ENCODE measurements at regions not wholly inside any gene's neighbourhood (a gene's known extent, or its start where the extent isn't known, plus 50 kb on each side); places are given as distances from the start of the nearest gene placed in this dataset.

DNA sequence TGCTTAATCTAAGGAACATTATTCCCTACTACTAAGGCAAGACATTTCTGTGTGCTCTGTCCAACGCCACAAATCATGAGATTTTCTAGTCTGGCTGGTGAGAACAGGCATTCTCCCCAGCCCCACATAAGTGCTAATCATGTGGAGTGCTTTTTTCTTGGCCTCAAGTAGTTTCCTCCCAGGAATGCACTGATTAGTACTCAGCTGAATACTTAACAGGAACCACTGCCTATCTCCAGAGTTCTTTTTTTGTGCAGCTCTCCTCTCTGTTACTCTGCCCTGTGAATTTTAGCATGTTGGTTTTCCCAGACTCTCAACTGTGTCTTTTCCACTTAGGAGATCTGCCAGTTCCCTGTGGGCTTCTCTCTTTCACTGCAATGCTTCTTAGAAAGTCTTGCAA, 1098.5 kb upstream of the LRRTM3 start:
- Mint-ChIP-seq H3K27ac (no peak overlapping the region), H3K4me1 (ENCODE audit: low read depth in 2 of 2) (no peaks in the 10 kb centered on the region), H3K27me3 (no peaks in the 10 kb centered on the region), H3K4me3 (no peak overlapping the region), H3K36me3 (ENCODE audit: insufficient read depth) (peaks cover 3% of the 10 kb centered on the region), H3K9me3 (peaks cover 9 to 22% of the 10 kb centered on the region in 2 donors)
- no peak for DNase-seq
- ATAC-seq (replicated peaks): no peak

DNA sequence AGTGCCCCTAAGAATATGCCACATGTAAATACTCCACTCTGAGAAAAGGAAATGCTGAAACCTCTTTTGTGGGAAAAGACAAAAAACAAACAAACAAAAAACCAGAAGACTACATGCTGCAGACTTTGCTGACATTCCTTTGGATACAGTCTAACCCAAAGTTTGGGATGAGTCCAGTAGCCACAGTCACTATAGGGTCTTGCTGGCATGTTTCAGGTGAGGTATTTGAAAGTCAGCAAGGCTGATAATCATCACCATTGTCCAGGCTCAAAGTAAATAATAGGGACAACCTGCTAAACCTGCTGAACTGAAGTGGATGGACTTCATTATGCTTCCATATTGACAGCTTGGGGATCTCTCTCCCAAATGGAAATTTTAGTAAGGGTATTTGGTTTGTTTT, 1087.0 kb upstream of the LRRTM3 start:
- Mint-ChIP-seq H3K4me1 (ENCODE audit: low read depth in 2 of 2) (no peaks in the 10 kb centered on the region), H3K9me3 (peaks cover 9 to 15% of the 10 kb centered on the region in 2 donors), H3K36me3 (ENCODE audit: insufficient read depth) (peaks cover 4% of the 10 kb centered on the region), H3K27ac (no peak overlapping the region), H3K27me3 (no peaks in the 10 kb centered on the region), H3K4me3 (no peak overlapping the region)
- DNase-seq (no peak), ATAC-seq (replicated peaks) (no peak)

DNA sequence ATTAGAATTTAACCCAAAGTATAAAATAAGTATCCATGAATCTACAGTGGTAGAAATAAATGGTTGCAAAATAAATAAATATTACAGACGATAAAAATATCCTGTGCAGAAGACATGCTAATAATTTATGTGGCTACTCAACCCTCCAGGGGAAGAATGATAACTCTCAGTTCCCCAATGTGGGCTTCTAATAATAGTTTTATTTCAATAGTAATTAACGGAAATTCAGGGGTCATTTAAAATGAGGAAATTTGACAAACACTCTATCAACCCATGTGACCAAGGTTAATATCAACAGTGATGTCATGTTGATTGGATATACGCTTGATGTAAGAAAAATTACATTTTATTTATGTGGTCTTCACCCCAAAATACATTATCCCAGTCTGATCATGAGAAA, 1082.6 kb upstream of the LRRTM3 start:
- peaks cover 4% of the 10 kb centered on the region for H3K36me3 Mint-ChIP-seq (ENCODE audit: insufficient read depth)
- no peak for ATAC-seq (replicated peaks)
- H3K4me1 Mint-ChIP-seq (ENCODE audit: low read depth in 2 of 2): no peaks in the 10 kb centered on the region
- no peak overlapping the region for H3K4me3 Mint-ChIP-seq
- no peak for DNase-seq
- no peak overlapping the region for H3K27ac Mint-ChIP-seq
- H3K9me3 Mint-ChIP-seq: peaks cover 9 to 17% of the 10 kb centered on the region in 2 donors
- no peaks in the 10 kb centered on the region for H3K27me3 Mint-ChIP-seq

DNA sequence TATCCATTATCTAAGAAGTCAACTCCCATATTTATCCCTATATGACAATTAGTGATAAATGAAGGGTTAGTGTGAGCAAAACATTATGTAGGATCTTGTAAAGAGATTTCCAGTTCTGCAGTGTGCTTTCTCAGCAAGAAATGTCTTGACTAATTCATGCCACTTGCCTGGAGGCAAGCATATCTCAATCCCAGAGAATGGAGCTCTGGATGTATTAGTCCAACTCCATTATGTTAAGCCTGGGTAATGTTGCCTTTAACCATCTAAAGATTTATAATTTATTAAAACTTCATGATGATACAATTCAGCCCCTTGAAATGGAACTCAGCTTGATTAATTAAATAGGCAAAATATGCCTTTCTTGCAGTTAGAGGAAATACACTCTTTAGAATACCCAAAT, 1079.9 kb upstream of the LRRTM3 start:
- H3K4me3 Mint-ChIP-seq: no peak overlapping the region
- ATAC-seq (replicated peaks): no peak
- no peak overlapping the region for H3K27ac Mint-ChIP-seq
- DNase-seq: no peak
- no peaks in the 10 kb centered on the region for H3K4me1 Mint-ChIP-seq (ENCODE audit: low read depth in 2 of 2)
- no peaks in the 10 kb centered on the region for H3K27me3 Mint-ChIP-seq
- H3K36me3 Mint-ChIP-seq (ENCODE audit: insufficient read depth): peaks cover 4% of the 10 kb centered on the region
- peaks cover 4 to 21% of the 10 kb centered on the region in 2 donors for H3K9me3 Mint-ChIP-seq

DNA sequence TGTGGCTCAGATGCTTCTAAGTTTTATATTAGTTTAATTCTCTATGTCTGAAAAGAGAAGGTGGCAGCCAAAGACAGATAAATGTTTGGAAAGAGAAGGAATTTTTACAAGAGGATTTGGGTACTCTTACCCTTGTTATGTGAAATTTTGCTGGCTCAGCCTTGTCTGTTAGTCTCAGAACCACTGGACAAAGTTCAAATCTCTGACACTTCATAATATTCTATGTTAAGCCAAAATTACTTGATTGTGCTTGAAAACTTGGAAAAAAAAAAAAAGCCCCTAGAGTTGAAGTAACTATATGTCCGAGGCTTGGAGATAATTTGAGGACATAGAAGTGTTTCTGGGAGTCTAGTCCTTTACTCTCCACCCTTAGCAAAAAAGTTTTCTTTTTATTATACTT, 1079.3 kb upstream of the LRRTM3 start:
- ATAC-seq (replicated peaks) (no peak), DNase-seq (no peak)
- Mint-ChIP-seq H3K4me3 (no peak overlapping the region), H3K27ac (no peak overlapping the region), H3K9me3 (peaks cover 2 to 21% of the 10 kb centered on the region in 2 donors), H3K27me3 (no peaks in the 10 kb centered on the region), H3K36me3 (ENCODE audit: insufficient read depth) (peaks cover 3% of the 10 kb centered on the region), H3K4me1 (ENCODE audit: low read depth in 2 of 2) (no peaks in the 10 kb centered on the region)

DNA sequence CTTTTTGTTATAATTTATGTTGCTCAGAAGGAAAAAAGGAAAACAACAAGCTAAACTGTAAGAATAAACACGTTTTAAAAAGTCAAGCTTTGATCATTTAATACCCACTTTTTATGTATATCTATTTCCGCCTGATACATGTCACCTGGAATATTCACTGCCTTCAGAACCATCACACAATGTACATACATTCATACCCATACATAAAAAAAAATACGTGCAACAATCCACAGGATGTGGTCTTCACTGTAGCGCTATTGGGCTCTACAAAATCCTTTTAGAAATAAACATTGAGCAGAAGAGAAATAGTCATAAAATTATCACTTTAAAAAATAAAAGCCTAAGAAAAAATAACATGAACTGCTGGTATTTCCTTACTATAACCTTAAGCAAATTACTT, 1078.9 kb upstream of the LRRTM3 start:
- H3K4me1 Mint-ChIP-seq (ENCODE audit: low read depth in 2 of 2): no peaks in the 10 kb centered on the region
- ATAC-seq (replicated peaks) (no peak), DNase-seq (no peak)
- H3K9me3 Mint-ChIP-seq: peaks cover 2 to 23% of the 10 kb centered on the region in 2 donors
- no peaks in the 10 kb centered on the region for H3K36me3 Mint-ChIP-seq (ENCODE audit: insufficient read depth)
- H3K27ac Mint-ChIP-seq: no peak overlapping the region
- no peak overlapping the region for H3K4me3 Mint-ChIP-seq
- H3K27me3 Mint-ChIP-seq: no peaks in the 10 kb centered on the region

DNA sequence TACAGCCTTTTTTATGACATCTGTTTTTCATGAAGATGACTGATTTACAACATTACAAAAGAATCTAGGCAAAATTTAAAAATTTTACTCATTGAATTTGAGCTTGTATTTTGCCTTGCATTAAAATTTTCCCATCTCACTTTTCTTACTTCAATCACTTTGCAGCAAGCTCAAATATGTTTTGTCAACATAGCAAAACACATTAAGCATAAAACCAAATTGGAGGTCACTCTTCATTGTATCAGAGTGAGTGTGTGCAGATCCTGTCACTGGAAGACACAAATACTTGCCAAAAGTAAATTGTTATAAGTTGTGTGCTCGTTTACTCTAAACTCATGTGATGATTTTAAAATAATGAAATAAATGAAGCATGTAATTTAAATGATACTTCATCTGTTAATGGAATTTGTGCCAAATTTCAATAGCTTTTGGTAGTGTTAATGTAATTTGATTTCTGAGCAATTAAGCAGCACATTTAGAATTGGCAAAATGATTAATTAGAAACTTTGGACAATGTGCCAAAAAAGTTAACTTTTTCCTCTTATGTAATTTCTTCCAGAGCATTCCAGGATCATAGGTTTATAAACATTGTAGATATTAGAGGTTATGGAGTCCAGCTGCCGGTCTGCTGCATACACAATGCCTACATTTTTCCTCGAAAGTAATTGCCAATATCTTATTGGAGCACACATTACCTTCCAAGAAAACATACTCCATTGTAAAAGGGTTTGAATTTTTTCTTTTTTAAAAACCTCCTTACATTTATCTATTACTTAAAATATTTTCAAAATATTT, 1078.2 kb upstream of the LRRTM3 start:
- H3K36me3 Mint-ChIP-seq (ENCODE audit: insufficient read depth): no peaks in the 10 kb centered on the region
- H3K4me1 Mint-ChIP-seq (ENCODE audit: low read depth in 2 of 2): no peaks in the 10 kb centered on the region
- no peak overlapping the region for H3K27ac Mint-ChIP-seq
- H3K9me3 Mint-ChIP-seq: peaks cover 1 to 17% of the 10 kb centered on the region in 2 donors
- DNase-seq (no peak), ATAC-seq (replicated peaks) (no peak)
- no peak overlapping the region for H3K4me3 Mint-ChIP-seq
- H3K27me3 Mint-ChIP-seq: no peaks in the 10 kb centered on the region

DNA sequence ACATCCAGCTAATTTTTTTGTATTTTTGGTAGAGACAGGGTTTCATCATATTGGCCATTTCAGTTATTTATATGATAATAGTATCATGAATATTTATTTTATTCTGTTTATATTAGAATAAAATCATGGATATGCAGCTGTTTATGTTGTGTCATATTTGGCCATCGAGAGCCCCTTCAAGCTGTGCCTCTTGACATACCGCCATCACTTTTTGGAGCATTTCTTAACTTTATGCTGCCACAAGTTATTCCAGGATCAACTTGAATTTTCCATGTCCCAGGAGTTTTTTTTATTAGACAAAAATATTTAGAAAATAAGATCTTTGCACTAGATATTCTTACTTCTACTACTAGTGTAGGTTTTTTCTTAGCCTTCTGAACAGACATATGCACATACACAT, 1067.0 kb upstream of the LRRTM3 start:
- no peak for ATAC-seq (replicated peaks)
- no peaks in the 10 kb centered on the region for H3K27me3 Mint-ChIP-seq

DNA sequence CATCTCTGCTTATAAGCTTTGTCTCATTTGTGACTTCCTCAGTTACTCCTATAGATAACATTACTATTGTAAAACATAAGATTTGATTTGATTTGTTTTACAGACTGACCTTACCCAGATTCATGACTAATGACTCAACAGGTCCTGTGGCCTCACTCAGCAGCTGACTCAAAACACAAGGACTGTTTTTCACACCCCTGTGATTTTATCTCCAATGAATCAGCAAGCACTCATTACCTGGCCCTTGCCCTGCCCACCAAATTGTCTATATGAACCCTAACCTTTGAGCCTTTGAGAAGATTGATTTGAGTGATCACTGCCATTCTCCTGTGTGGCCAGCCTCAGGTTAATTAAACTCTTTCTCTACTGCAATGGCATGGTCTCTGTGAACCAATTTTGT, 1064.6 kb upstream of the LRRTM3 start:
- Mint-ChIP-seq H3K9me3 (peaks cover 7% of the 10 kb centered on the region in 2 donors), H3K4me1 (ENCODE audit: low read depth in 2 of 2) (no peaks in the 10 kb centered on the region), H3K4me3 (no peak overlapping the region), H3K27me3 (no peaks in the 10 kb centered on the region), H3K27ac (no peak overlapping the region), H3K36me3 (ENCODE audit: insufficient read depth) (no peaks in the 10 kb centered on the region)
- ATAC-seq (replicated peaks) (no peak), DNase-seq (no peak)

More for the DNA sequence above, 1067.0 kb upstream of the LRRTM3 start:
- Mint-ChIP-seq H3K36me3 (ENCODE audit: insufficient read depth) (no peaks in the 10 kb centered on the region), H3K4me3 (no peak overlapping the region), H3K4me1 (ENCODE audit: low read depth in 2 of 2) (no peaks in the 10 kb centered on the region), H3K9me3 (peaks cover 7% of the 10 kb centered on the region in 2 donors), H3K27ac (no peak overlapping the region)
- DNase-seq: no peak

Measured in effector memory CD8-positive, alpha-beta T cell (primary cell).